GM12864 (cell line): ENCODE measurements at regions not wholly inside any gene's neighbourhood (a gene's known extent, or its start where the extent isn't known, plus 50 kb on each side); places are given as distances from the start of the nearest gene placed in this dataset.

Experiments
- DNase-seq: peaks from one replicate; pipeline ENCODE4 v3.0.0-alpha.2; 2011; ENCODE audit warnings: low read depth
- H3K4me3 ChIP-seq: 2 replicates; pipeline ENCODE4 v1.5.1; 2011; ENCODE audit warnings: mild to moderate bottlenecking, low read depth, low read length, control low read depth
- TF ChIP-seq, protein P1 (sequence below): IDR thresholded peaks from 2 replicates; pipeline ENCODE4 v1.5.1; 2011; ENCODE audit warnings: low read depth, mild to moderate bottlenecking, moderate library complexity, low read length, control low read depth, inconsistent platforms; ENCODE audit errors: missing control alignments

DNA sequence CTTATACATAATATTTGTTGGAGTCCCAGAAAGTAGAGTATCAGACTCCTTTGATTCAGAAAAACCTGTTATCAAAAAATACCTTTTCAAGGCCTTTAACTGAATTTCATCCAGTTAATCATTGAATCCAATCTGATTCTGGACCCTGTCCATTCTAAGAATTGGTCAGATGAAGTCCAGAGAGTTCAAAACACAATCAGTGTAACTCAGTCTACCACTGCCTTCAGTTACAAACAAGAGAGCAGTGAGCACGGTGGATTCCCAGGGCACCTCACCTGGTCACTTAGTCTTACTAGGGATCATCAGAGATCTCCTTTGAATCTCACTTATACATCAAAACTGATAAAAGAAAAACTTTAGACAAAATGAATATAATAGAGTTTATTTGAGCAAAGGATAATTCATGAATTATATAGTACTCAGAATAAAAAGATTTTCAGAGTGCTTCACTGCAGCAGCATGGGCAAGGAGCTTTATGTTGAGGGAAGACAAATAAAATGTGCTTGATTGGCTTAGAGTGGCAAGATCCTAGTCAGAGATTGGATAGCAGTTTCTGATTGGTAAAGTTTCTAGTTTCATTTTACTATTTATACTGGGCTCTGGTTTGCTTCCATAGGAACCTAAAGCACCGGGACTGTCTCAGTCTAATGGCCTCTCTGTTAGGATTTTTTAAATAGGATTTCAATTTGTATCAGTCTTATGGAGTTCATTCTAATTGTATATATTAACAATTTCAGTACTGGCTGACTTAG, 474.9 kb upstream of the GOLIM4 start:
- no peak for DNase-seq
- no peak overlapping the region for H3K4me3 ChIP-seq
- TF ChIP-seq, protein P1, sequence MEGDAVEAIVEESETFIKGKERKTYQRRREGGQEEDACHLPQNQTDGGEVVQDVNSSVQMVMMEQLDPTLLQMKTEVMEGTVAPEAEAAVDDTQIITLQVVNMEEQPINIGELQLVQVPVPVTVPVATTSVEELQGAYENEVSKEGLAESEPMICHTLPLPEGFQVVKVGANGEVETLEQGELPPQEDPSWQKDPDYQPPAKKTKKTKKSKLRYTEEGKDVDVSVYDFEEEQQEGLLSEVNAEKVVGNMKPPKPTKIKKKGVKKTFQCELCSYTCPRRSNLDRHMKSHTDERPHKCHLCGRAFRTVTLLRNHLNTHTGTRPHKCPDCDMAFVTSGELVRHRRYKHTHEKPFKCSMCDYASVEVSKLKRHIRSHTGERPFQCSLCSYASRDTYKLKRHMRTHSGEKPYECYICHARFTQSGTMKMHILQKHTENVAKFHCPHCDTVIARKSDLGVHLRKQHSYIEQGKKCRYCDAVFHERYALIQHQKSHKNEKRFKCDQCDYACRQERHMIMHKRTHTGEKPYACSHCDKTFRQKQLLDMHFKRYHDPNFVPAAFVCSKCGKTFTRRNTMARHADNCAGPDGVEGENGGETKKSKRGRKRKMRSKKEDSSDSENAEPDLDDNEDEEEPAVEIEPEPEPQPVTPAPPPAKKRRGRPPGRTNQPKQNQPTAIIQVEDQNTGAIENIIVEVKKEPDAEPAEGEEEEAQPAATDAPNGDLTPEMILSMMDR, result no peak

DNA sequence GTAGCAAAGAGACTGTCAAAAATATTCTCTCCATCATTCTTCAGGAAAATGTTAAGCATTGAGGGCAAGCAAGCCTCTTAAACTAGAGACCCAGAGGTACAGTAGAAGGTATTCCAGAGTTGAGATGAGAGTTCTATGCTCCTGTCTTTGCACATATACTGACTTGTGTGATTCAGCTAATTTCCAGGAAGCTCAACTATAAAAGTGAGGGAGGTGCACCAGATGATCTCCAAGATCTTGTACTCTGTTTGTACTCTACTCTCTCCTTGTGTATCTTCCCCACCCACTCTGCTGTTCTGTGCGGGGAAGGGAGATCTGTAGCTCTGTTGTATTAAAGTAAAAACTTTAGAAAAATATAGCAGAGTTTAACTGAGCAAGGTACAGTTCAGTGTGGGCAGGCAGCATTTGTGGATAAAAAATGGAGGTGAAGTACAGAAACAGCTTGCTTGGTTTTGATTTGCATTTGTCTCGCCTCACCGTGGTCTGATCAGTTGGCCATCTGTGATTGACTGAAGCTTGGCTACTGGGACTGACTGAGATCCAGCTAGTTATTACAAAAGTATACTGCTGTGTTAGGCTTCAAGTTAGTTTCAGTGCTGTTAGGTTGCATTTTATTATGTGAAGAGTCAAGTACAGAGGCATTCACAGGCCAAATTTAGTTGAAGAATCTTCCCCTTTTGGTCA, 463.1 kb upstream of the GOLIM4 start:
- H3K4me3 ChIP-seq, result no peak overlapping the region
- DNase-seq, result no peak
- TF ChIP-seq, protein P1, result no peak

DNA sequence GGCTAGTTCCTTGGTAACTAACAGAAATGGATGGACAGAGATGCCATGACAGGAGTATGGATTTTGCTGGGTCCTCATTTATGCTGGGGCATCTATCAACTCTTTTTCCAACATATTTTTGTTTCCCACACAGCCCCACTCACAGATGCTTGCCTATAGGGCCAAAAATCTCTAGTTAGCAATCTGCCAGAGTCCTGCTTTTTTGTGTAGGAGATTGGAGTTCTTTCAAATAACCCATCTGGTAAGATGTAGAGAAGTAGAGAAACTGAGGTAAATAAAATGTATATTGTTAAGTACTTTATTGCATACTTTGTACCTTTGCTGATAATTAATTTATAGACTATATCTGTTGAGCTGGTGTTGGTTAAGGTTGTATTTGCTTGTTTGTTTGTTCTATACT, 456.5 kb upstream of the GOLIM4 start:
- no peak overlapping the region for H3K4me3 ChIP-seq
- DNase-seq, result no peak
- TF ChIP-seq, protein P1, result no peak

DNA sequence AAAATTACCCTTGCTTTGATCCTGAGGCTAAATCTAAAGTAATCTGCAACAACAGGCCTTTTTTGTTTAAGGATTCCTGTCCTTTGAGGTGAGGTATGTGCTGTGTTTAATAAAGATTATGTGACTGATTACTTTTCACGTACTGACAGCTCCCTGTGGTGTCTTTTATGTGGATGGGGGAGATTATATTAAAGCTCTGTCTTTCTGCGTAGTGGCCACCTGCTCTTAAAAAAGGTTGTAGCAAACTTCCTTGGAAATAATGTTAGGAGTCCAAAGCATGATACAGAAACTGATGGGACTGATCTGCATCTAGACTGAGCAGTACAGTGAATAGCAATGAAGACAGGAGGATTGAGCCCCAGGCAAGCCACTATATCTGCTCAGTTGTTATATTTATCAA, 453.0 kb upstream of the GOLIM4 start:
- H3K4me3 ChIP-seq, result no peak overlapping the region
- TF ChIP-seq, protein P1, result no peak
- DNase-seq, result no peak

DNA sequence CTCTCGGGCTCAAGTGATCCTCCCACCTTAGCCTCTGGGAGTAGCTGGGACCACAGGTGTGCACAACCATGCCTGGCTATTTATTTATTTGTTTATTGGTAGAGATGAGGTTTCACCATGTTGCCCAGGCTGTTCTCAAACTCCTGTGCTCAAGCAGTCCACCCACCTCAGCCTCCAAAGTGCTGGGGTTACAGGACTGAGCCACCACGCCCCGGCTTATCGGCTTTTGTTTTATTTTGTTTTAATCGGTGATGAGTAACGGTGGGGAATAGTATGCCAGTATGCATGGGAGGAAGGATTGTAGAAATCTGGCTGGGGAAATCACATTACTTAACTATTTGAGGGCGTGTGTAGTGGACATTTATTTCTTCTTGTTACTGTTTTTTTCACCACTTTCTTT, 451.0 kb upstream of the GOLIM4 start:
- no peak overlapping the region for H3K4me3 ChIP-seq
- TF ChIP-seq, protein P1, result no peak
- DNase-seq, result no peak

DNA sequence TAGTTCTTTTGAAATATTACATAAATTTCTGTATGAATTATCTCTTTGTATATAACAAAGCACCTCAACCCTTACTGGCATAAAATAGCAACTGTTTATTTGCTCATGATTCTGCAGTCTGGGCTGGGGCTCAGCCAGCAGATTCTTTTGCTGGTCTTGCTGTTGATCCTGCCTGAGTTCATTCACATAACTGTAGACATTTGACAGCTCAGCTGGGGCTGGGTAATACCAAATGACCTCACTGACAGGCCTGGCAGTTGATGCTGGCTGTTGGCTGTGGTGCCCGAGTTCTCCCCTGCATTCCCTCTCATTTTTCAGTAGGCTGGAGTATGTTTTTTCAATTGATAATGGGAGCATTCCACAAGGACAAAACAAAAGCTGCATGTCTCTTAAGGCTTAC, 449.9 kb upstream of the GOLIM4 start:
- H3K4me3 ChIP-seq, result no peak overlapping the region
- TF ChIP-seq, protein P1, result no peak

More for the DNA sequence above, 449.9 kb upstream of the GOLIM4 start:
- DNase-seq, result no peak
